Adipocyte (in vitro differentiated cells): ENCODE measurements at regions not wholly inside any gene's neighbourhood (a gene's known extent, or its start where the extent isn't known, plus 50 kb on each side); places are given as distances from the start of the nearest gene placed in this dataset.

Source experiments
- DNase-seq: peaks from one replicate; pipeline ENCODE4 v3.0.0-alpha.2; 2015; ENCODE audit warnings: low read depth
- H3K27me3 ChIP-seq: replicated peaks from 2 replicates; pipeline ENCODE4 v1.7.0; 2013; ENCODE audit warnings: mild to moderate bottlenecking, low read length, moderate library complexity; ENCODE audit not compliant: control insufficient read depth, insufficient read depth
- H3K36me3 ChIP-seq: 2 replicates; pipeline ENCODE4 v1.7.0; 2013; ENCODE audit warnings: low read length, mild to moderate bottlenecking, moderate library complexity; ENCODE audit not compliant: control insufficient read depth, insufficient read depth, severe bottlenecking
- H3K4me1 ChIP-seq: 2 replicates; pipeline ENCODE4 v1.7.0; 2013; ENCODE audit warnings: mild to moderate bottlenecking, low read length, moderate library complexity; ENCODE audit not compliant: control insufficient read depth, insufficient read depth
- H3K4me3 ChIP-seq: 2 replicates; pipeline ENCODE4 v1.7.0; 2013; ENCODE audit warnings: mild to moderate bottlenecking, low read length, moderate library complexity
- H3K9ac ChIP-seq: 2 replicates; pipeline ENCODE4 v1.7.0; 2013; ENCODE audit warnings: mild to moderate bottlenecking, low read length, moderate library complexity
- H3K9me3 ChIP-seq: 2 replicates; pipeline ENCODE4 v1.7.0; 2013; ENCODE audit warnings: mild to moderate bottlenecking, low read length, moderate library complexity; ENCODE audit not compliant: control insufficient read depth

DNA sequence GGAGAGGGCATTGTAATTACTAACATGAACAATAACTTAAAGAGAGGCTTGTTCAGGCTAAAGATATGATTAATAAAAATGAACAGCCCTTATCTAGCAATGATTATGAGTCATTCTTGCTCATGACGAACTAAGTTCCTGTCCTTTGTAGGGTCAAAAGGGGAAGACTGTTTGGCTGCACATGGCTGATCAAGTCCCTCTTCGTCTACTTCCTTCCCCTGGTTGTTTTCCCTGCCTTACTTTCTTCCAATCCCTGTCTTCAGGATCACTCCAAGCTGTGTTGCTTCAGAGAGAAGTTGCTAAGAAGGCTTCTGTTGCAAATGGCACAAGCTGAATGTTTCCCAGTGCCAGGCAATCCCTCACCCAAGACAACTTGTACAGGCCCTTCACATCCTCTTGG lies 115.0 kb upstream of the HS3ST1 start:
- H3K4me1 ChIP-seq, result peaks cover 4% of the 10 kb centered on the region
- H3K27me3 ChIP-seq, result no peaks in the 10 kb centered on the region
- H3K4me3 ChIP-seq, result no peak overlapping the region
- no peaks in the 10 kb centered on the region for H3K9me3 ChIP-seq
- H3K36me3 ChIP-seq, result no peaks in the 10 kb centered on the region
- no peak for DNase-seq
- no peak overlapping the region for H3K9ac ChIP-seq

GRCh38 chr4:11542952-11543351 lies 114.3 kb upstream of the HS3ST1 start:
- H3K4me1 ChIP-seq, result peaks cover 4% of the 10 kb centered on the region
- DNase-seq, result no peak
- H3K9ac ChIP-seq, result no peak overlapping the region
- H3K27me3 ChIP-seq, result no peaks in the 10 kb centered on the region
- H3K9me3 ChIP-seq, result no peaks in the 10 kb centered on the region
- H3K36me3 ChIP-seq, result no peaks in the 10 kb centered on the region
- no peak overlapping the region for H3K4me3 ChIP-seq

DNA sequence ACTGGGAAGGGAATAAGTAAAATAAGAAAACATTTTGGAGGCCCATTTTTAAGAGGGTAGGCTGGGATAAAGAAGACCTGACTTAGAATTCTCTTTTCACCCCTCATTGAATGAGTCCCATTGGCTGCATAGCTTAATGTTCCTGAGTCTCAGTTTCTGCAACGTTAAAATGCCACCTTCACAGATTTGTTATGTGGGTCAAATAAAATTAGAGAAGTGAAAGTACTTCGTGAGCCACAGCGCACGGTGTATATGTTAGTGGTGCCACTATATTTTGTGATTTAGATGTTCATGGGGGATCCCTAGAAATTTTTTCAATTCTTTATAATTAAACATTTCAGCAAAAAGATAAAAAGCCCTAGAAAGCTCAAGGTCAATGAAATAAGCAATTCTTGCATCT lies 109.2 kb upstream of the HS3ST1 start:
- DNase-seq, result no peak

GRCh38 chr4:11535333-11535732 lies 106.6 kb upstream of the HS3ST1 start:
- Histone ChIP-seq H3K36me3 (no peaks in the 10 kb centered on the region), H3K9ac (no peak overlapping the region), H3K9me3 (peaks cover 3% of the 10 kb centered on the region), H3K4me3 (no peak overlapping the region), H3K27me3 (no peaks in the 10 kb centered on the region), H3K4me1 (no peaks in the 10 kb centered on the region)
- DNase-seq, result no peak

More for the DNA sequence above, 109.2 kb upstream of the HS3ST1 start:
- Histone ChIP-seq H3K9me3 (no peaks in the 10 kb centered on the region), H3K27me3 (no peaks in the 10 kb centered on the region), H3K4me1 (no peaks in the 10 kb centered on the region), H3K4me3 (no peak overlapping the region), H3K36me3 (no peaks in the 10 kb centered on the region), H3K9ac (no peak overlapping the region)

GRCh38 chr4:11534623-11535302 lies 106.1 kb upstream of the HS3ST1 start:
- Histone ChIP-seq H3K36me3 (no peaks in the 10 kb centered on the region), H3K27me3 (no peaks in the 10 kb centered on the region), H3K4me3 (no peak overlapping the region), H3K9me3 (peaks cover 3% of the 10 kb centered on the region), H3K9ac (no peak overlapping the region), H3K4me1 (no peaks in the 10 kb centered on the region)
- no peak for DNase-seq

DNA sequence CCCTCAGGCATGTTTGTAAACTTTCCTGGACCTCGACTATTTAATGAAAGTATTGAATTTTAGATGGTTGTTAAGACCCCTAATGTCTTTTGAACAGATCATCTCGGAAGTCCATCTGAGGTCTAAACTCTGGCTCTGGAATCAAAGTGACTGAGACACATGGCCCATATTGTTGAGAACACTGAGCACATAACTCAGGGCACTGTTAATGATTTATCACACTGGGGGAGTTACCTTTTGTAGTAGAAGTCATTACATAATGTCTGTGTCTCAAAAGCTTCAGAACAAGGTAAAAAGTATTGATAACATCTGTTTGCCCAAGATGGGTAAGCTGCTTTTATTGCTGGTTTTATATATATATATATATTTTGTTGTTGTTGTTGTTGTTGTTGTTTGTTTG lies 103.4 kb upstream of the HS3ST1 start:
- H3K4me3 ChIP-seq, result no peak overlapping the region
- no peak overlapping the region for H3K9ac ChIP-seq
- peaks cover 3% of the 10 kb centered on the region for H3K9me3 ChIP-seq
- no peaks in the 10 kb centered on the region for H3K27me3 ChIP-seq
- no peaks in the 10 kb centered on the region for H3K4me1 ChIP-seq
- no peak for DNase-seq
- H3K36me3 ChIP-seq, result no peaks in the 10 kb centered on the region

DNA sequence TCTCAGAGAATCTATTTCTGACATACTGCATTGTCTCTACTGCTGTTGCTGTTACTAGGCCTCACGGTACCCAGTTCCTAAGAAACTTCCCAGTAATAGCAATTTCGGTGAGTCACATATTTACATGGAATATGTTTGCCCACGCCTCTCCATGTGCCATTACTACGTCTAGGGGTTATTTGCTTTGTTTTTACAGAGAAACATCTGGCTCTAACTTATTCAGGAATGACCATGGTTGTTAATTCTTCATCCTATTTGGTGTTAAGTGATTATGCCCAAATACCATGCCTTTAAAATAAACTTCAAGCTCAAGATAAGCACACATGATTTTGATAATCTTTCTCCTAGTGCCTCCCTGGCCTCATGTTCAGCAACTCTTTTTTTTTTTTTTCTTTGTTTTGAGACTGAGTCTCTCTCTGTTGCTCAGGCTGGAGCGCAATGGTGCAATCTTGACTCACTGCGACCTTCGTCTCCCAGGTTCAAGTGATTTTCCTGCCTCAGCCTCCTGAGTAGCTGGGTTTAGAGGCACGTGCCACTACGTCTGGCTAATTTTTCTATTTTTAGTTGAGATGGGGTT lies 101.0 kb upstream of the HS3ST1 start:
- no peak overlapping the region for H3K4me3 ChIP-seq
- DNase-seq, result no peak
- H3K9me3 ChIP-seq, result peaks cover 3% of the 10 kb centered on the region
- no peaks in the 10 kb centered on the region for H3K4me1 ChIP-seq
- H3K9ac ChIP-seq, result no peak overlapping the region
- no peaks in the 10 kb centered on the region for H3K36me3 ChIP-seq
- no peaks in the 10 kb centered on the region for H3K27me3 ChIP-seq

DNA sequence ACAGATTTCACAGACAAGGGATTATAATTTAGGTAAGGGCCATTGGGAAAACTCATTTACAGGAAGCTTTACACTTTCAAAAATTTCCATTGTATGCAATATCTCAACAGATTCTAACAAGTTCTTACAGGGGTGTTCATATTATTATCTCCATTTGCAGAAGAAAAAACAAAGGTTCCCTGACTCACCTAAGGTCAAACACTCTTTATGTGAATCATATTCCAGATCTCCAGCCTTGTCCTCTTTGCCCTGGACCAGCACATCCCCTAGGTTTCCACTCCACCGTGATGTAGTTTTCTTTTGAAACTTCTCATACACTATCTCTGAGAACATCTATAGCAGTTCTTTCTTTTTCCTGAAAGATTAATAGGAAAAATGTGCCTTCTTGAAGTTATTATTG lies 96.4 kb upstream of the HS3ST1 start:
- Histone ChIP-seq H3K27me3 (no peaks in the 10 kb centered on the region), H3K4me3 (no peak overlapping the region), H3K36me3 (no peaks in the 10 kb centered on the region), H3K9me3 (no peaks in the 10 kb centered on the region), H3K9ac (no peak overlapping the region), H3K4me1 (no peaks in the 10 kb centered on the region)
- DNase-seq, result no peak

DNA sequence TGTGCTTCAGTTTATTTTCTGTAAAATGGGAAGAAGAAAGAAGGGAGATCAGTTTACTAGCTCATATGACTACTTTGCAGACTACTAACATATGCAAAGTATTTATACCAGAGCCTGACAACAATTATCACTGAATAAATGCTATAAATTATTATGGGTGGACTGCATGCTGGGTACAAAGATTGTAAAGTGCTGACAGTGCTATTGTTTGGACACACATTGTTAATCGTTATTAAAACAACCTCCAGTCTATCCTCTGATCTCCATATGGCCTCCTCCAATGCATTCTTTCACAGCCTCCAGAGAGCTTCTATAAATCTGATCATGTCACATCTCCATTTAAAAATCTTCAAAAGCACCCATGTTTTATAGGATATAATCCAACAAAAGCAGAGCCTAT lies 90.1 kb upstream of the HS3ST1 start:
- H3K9me3 ChIP-seq, result no peaks in the 10 kb centered on the region
- no peak overlapping the region for H3K4me3 ChIP-seq
- H3K36me3 ChIP-seq, result no peaks in the 10 kb centered on the region
- H3K9ac ChIP-seq, result no peak overlapping the region
- DNase-seq, result no peak
- no peaks in the 10 kb centered on the region for H3K4me1 ChIP-seq
- no peaks in the 10 kb centered on the region for H3K27me3 ChIP-seq

GRCh38 chr4:11514779-11515419 lies 86.2 kb upstream of the HS3ST1 start:
- Histone ChIP-seq H3K4me1 (no peaks in the 10 kb centered on the region), H3K36me3 (no peaks in the 10 kb centered on the region), H3K9ac (no peak overlapping the region), H3K9me3 (no peaks in the 10 kb centered on the region), H3K4me3 (no peak overlapping the region), H3K27me3 (no peaks in the 10 kb centered on the region)
- DNase-seq, result no peak

DNA sequence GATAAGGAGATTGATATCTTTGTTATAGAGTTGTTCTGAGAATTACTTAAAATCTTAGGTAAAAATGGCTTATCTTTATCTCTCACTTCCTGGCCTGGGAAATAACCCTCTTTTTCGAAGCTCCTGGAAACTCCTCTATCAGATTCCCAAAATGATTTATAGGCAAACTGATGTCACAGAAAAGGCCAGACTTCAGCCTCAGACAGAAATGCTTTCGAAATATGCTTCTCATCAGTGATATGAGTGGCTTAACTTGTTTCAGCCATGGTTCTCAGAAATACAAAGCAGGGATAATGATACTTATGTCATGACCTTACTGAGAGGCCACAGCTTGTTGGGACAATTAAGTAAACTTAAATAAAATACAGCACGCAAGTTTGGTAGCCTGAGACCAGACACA lies 85.3 kb upstream of the HS3ST1 start:
- Histone ChIP-seq H3K4me1 (no peaks in the 10 kb centered on the region), H3K36me3 (no peaks in the 10 kb centered on the region), H3K27me3 (no peaks in the 10 kb centered on the region), H3K4me3 (no peak overlapping the region), H3K9me3 (no peaks in the 10 kb centered on the region), H3K9ac (no peak overlapping the region)
- DNase-seq, result no peak
